ENCODE measurements at regions not wholly inside any gene's neighbourhood (a gene's known extent, or its start where the extent isn't known, plus 50 kb on each side); places are given as distances from the start of the nearest gene placed in this dataset.

- Histone ChIP-seq H3K27me3 (ENCODE audit: control insufficient read depth, low read length) (0 out of 2 replicates have a peak, but pooled peaks cover 5% of the 10 kb centered on the region), H4K20me1 (ENCODE audit: control insufficient read depth, insufficient read depth, low read depth, low read length) (no peaks in the 10 kb centered on the region), H3K9me2 (replicated peaks; ENCODE audit: control insufficient read depth, low read length) (no peaks in the 10 kb centered on the region), H3K9me3 (ENCODE audit: control insufficient read depth, insufficient read depth, low read length) (no peaks in the 10 kb centered on the region), H3K4me3 (ENCODE audit: low read length) (no peak overlapping the region), H3K79me2 (ENCODE audit: control insufficient read depth, low read length) (no peaks in the 10 kb centered on the region), H3K36me3 (ENCODE audit: control insufficient read depth, low read length) (no peaks in the 10 kb centered on the region), H3K27ac (ENCODE audit: low read depth, low read length) (no peak overlapping the region), H3F3A (ENCODE audit: control insufficient read depth, insufficient read depth) (no peaks in the 10 kb centered on the region), H3K4me2 (ENCODE audit: low read length) (no peak overlapping the region), H3K4me1 (ENCODE audit: control insufficient read depth, low read length) (no peaks in the 10 kb centered on the region)
- no peak for TF ChIP-seq EZH2phosphoT487 (IDR thresholded peaks at IDR 0.05; ENCODE audit: borderline replicate concordance, low read length)
- TF ChIP-seq CTCF (IDR thresholded peaks at IDR 0.05; ENCODE audit: low read depth, low read length, poor library complexity, severe bottlenecking): no peak
Measured at GRCh38 chr2:18473241-18474181, 86.9 kb downstream of the RDH14 start.

GRCh38 chr2:18467749-18468360 lies 92.6 kb downstream of the RDH14 start:
- TF ChIP-seq CTCF (IDR thresholded peaks at IDR 0.05; ENCODE audit: low read depth, low read length, poor library complexity, severe bottlenecking) (no peak), EZH2phosphoT487 (IDR thresholded peaks at IDR 0.05; ENCODE audit: borderline replicate concordance, low read length) (no peak)
- Histone ChIP-seq H3K9me3 (ENCODE audit: control insufficient read depth, insufficient read depth, low read length) (no peaks in the 10 kb centered on the region), H3K79me2 (ENCODE audit: control insufficient read depth, low read length) (no peaks in the 10 kb centered on the region)

GRCh38 chr2:18465979-18466378 lies 94.5 kb downstream of the RDH14 start:
- H3F3A ChIP-seq (ENCODE audit: control insufficient read depth, insufficient read depth): no peaks in the 10 kb centered on the region
- H3K27me3 ChIP-seq (ENCODE audit: control insufficient read depth, low read length): no peaks in the 10 kb centered on the region
- TF ChIP-seq EZH2phosphoT487 (IDR thresholded peaks at IDR 0.05; ENCODE audit: borderline replicate concordance, low read length): no peak
- no peak for TF ChIP-seq CTCF (IDR thresholded peaks at IDR 0.05; ENCODE audit: low read depth, low read length, poor library complexity, severe bottlenecking)
- no peaks in the 10 kb centered on the region for H4K20me1 ChIP-seq (ENCODE audit: control insufficient read depth, insufficient read depth, low read depth, low read length)
- H3K27ac ChIP-seq (ENCODE audit: low read depth, low read length): no peak overlapping the region
- no peaks in the 10 kb centered on the region for H3K79me2 ChIP-seq (ENCODE audit: control insufficient read depth, low read length)
- no peaks in the 10 kb centered on the region for H3K9me3 ChIP-seq (ENCODE audit: control insufficient read depth, insufficient read depth, low read length)
- H3K9me2 ChIP-seq (replicated peaks; ENCODE audit: control insufficient read depth, low read length): no peaks in the 10 kb centered on the region
- no peak overlapping the region for H3K4me2 ChIP-seq (ENCODE audit: low read length)
- no peaks in the 10 kb centered on the region for H3K36me3 ChIP-seq (ENCODE audit: control insufficient read depth, low read length)
- no peak overlapping the region for H3K4me3 ChIP-seq (ENCODE audit: low read length)
- H3K4me1 ChIP-seq (ENCODE audit: control insufficient read depth, low read length): no peaks in the 10 kb centered on the region

More at GRCh38 chr2:18467749-18468360, 92.6 kb downstream of the RDH14 start:
- H3K27me3 ChIP-seq (ENCODE audit: control insufficient read depth, low read length): no peaks in the 10 kb centered on the region
- no peaks in the 10 kb centered on the region for H3F3A ChIP-seq (ENCODE audit: control insufficient read depth, insufficient read depth)
- H4K20me1 ChIP-seq (ENCODE audit: control insufficient read depth, insufficient read depth, low read depth, low read length): no peaks in the 10 kb centered on the region
- no peaks in the 10 kb centered on the region for H3K36me3 ChIP-seq (ENCODE audit: control insufficient read depth, low read length)
- no peak overlapping the region for H3K27ac ChIP-seq (ENCODE audit: low read depth, low read length)
- no peaks in the 10 kb centered on the region for H3K4me1 ChIP-seq (ENCODE audit: control insufficient read depth, low read length)
- no peaks in the 10 kb centered on the region for H3K9me2 ChIP-seq (replicated peaks; ENCODE audit: control insufficient read depth, low read length)
- H3K4me2 ChIP-seq (ENCODE audit: low read length): no peak overlapping the region
- no peak overlapping the region for H3K4me3 ChIP-seq (ENCODE audit: low read length)
